K562 (cell line): ENCODE measurements at regions not wholly inside any gene's neighbourhood (a gene's known extent, or its start where the extent isn't known, plus 50 kb on each side); places are given as distances from the start of the nearest gene placed in this dataset.
A peak's percentile ranks its signal among the peaks of the same experiment; 100 is the strongest.

Experiments
- ATAC-seq: fragments of 200-7000 bp; cut with Tn5 transposase; 3 replicates; pipeline ENCODE4 v1.9.1; 2020; ENCODE audit warnings: moderate library complexity
- BruUV-seq: library from RNA; stranded (reverse); fragments of 400-500 nt; replicated peaks from 2 replicates; lab custom pipeline; 2021; lab: Mats Ljungman, UMichigan
- CTCF ChIA-PET: fragments of 300-600 bp; formaldehyde crosslinking; extraction: SDS; loops from one replicate; lab custom pipeline; 2021; ENCODE audit warnings: low intra/inter-chr PET ratio; lab: Yijun Ruan, JAX
- POLR2A ChIA-PET: fragments of 300-600, 350-650 bp; sonication (Branson Sonifier 250); formaldehyde crosslinking; extraction: SDS; loops from one replicate; lab custom pipeline; 2021; ENCODE audit warnings: antibody characterized with exemption, inconsistent platforms; lab: Yijun Ruan, JAX
- DNase-seq, 4 experiments: peaks; one replicate each; pipeline versions ENCODE4 v3.0.0 to v3.0.0-alpha.2; 2011 to 2018; ENCODE audit warnings: low spot score in 3 of 4, mixed read lengths in 3 of 4; ENCODE audit errors: extremely low read depth in 1 of 4
- FAIRE-seq: peaks from 2 replicates; lab custom pipeline; 2011; peaks lifted over from hg19 to GRCh38; lab: Jason Lieb, UNC
- H2AFZ ChIP-seq: 2 replicates; pipeline ENCODE4 v1.6.0; 2011; ENCODE audit warnings: low read depth, low read length, control low read depth, inconsistent platforms
- H3K27ac ChIP-seq: fragments of 200-600 bp; 3 replicates; pipeline ENCODE4 v1.8.0; 2011; ENCODE audit warnings: low read depth, mild to moderate bottlenecking, control low read depth, inconsistent platforms, low read length, moderate library complexity, mixed read lengths; ENCODE audit errors: extremely low read depth
- H3K27me3 ChIP-seq, 2 experiments: fragments of 300-600 bp in 1 of 2; 2 replicates in 1 of 2; 3 replicates in 1 of 2; pipeline versions ENCODE4 v1.6.0 to v1.8.0; 2011; ENCODE audit warnings: inconsistent platforms in 2 of 2, low read length in 2 of 2, mild to moderate bottlenecking in 1 of 2, mixed read lengths in 1 of 2, moderate library complexity in 1 of 2; ENCODE audit not compliant: control insufficient read depth in 2 of 2, insufficient read depth in 2 of 2
- H3K36me3 ChIP-seq: fragments of 300-600 bp; 3 replicates; pipeline ENCODE4 v1.8.0; 2011; ENCODE audit warnings: mild to moderate bottlenecking, low read length, inconsistent platforms; ENCODE audit not compliant: control insufficient read depth, insufficient read depth
- H3K4me1 ChIP-seq, 2 experiments: fragments of 200-600 bp in 1 of 2; replicated peaks in 1 of 2; 2 replicates in 1 of 2; 3 replicates in 1 of 2; pipeline versions ENCODE4 v1.5.1 to v1.8.0; 2011; ENCODE audit warnings: inconsistent platforms in 2 of 2, low read length in 2 of 2, mild to moderate bottlenecking in 1 of 2, mixed read lengths in 1 of 2, moderate library complexity in 1 of 2; ENCODE audit not compliant: control insufficient read depth in 2 of 2, insufficient read depth in 2 of 2
- H3K4me2 ChIP-seq: 2 replicates; pipeline ENCODE4 v1.6.1; 2011; ENCODE audit warnings: low read length, control low read depth, inconsistent platforms, mixed read lengths; ENCODE audit not compliant: insufficient read depth
- H3K4me3 ChIP-seq: fragments of 200-600 bp; sonication (generic), shearing (Covaris generic); 2 replicates; pipeline ENCODE4 v1.5.1; 2016; ENCODE audit warnings: control low read depth, inconsistent platforms
- H3K79me2 ChIP-seq: fragments of 200-600 bp; 3 replicates; pipeline ENCODE4 v1.8.0; 2011; ENCODE audit warnings: low read length, inconsistent platforms; ENCODE audit not compliant: control insufficient read depth, insufficient read depth
- H3K9ac ChIP-seq, 2 experiments: 2 replicates each; pipeline versions ENCODE4 v1.6.0 to v1.6.1; 2011; ENCODE audit warnings: low read depth in 2 of 2, low read length in 2 of 2, control low read depth in 1 of 2, inconsistent platforms in 1 of 2, mild to moderate bottlenecking in 1 of 2, mixed read lengths in 1 of 2; ENCODE audit not compliant: insufficient read depth in 1 of 2
- H3K9me1 ChIP-seq: one replicate; pipeline ENCODE4 v1.6.0; 2011; ENCODE audit warnings: inconsistent platforms, mild to moderate bottlenecking, low read length, moderate library complexity; ENCODE audit not compliant: control insufficient read depth, insufficient read depth
- H3K9me3 ChIP-seq: replicated peaks from 2 replicates; pipeline ENCODE4 v1.5.1; 2011; ENCODE audit warnings: low read depth, low read length, inconsistent platforms; ENCODE audit not compliant: control insufficient read depth, insufficient read depth
- H4K20me1 ChIP-seq: replicated peaks from 2 replicates; pipeline ENCODE4 v1.6.1; 2011; ENCODE audit warnings: low read length, inconsistent platforms, mixed read lengths; ENCODE audit not compliant: control insufficient read depth, insufficient read depth
- BACH1 ChIP-seq: fragments of 200-800 bp; sonication (Bioruptor generic); IDR thresholded peaks from 2 replicates; pipeline ENCODE4 v1.6.1; 2016; ENCODE audit warnings: missing genetic modification characterization, missing compliant biosample characterization
- CTBP1 ChIP-seq: fragments of 450-650 bp; IDR thresholded peaks from 2 replicates; pipeline ENCODE4 v1.6.1; 2016; ENCODE audit warnings: borderline replicate concordance
- DPF2 ChIP-seq: fragments of 450-650 bp; IDR thresholded peaks from 2 replicates; pipeline ENCODE4 v1.6.1; 2016
- KLF1 ChIP-seq: fragments of 450-650 bp; IDR thresholded peaks from 2 replicates; pipeline ENCODE4 v1.6.1; 2016; ENCODE audit warnings: missing genetic modification characterization, missing compliant biosample characterization
- MCM5 ChIP-seq: fragments of 450-650 bp; IDR thresholded peaks from 2 replicates; pipeline ENCODE4 v1.6.1; 2016; ENCODE audit warnings: low read depth
- NCOA6 ChIP-seq: fragments of 450-650 bp; IDR thresholded peaks from 2 replicates; pipeline ENCODE4 v1.6.1; 2017; ENCODE audit warnings: mild to moderate bottlenecking
- PHB2 ChIP-seq: fragments of 450-650 bp; IDR thresholded peaks from 2 replicates; pipeline ENCODE4 v1.6.1; 2017; ENCODE audit warnings: low read depth
- POU5F1 ChIP-seq: fragments of 150-350 bp; IDR thresholded peaks from 2 replicates; pipeline ENCODE4 v1.6.1; 2014; ENCODE audit warnings: borderline replicate concordance, low read length, low read depth, mild to moderate bottlenecking; ENCODE audit not compliant: partially characterized antibody
- RAD21 ChIP-seq, 2 experiments: fragments of 250-450 bp in 1 of 2; fragments of 450-650 bp in 1 of 2; sonication (Bioruptor Pico) in 1 of 2; formaldehyde crosslinking in 1 of 2; IDR thresholded peaks in 1 of 2; conservative IDR thresholded peaks in 1 of 2; 2 replicates each; pipeline versions ENCODE4 v1.4.0 to v1.8.0; 2020 to 2022; ENCODE audit warnings: mild to moderate bottlenecking in 2 of 2, moderate library complexity in 1 of 2
- RFX7 ChIP-seq: fragments of 250-450 bp; sonication (Bioruptor Pico); IDR thresholded peaks from 2 replicates; pipeline ENCODE4 v1.5.1; 2021; ENCODE audit warnings: mild to moderate bottlenecking
- SMARCB1 ChIP-seq: IDR thresholded peaks from 2 replicates; pipeline ENCODE4 v1.6.1; 2011; ENCODE audit warnings: improper control_type of control experiment, low read depth; ENCODE audit not compliant: insufficient read length
- STAG1 ChIP-seq: sonication (generic); formaldehyde crosslinking; IDR thresholded peaks from 2 replicates; pipeline ENCODE4 v1.5.0; 2020; ENCODE audit warnings: missing genetic modification reagents, borderline replicate concordance
- ZBTB33 ChIP-seq: sonication (generic); formaldehyde crosslinking; IDR thresholded peaks from 2 replicates; pipeline ENCODE4 v1.8.1; 2023; ENCODE audit warnings: mild to moderate bottlenecking, missing genetic modification reagents
- ZFX ChIP-seq: sonication (generic); formaldehyde crosslinking; IDR thresholded peaks from 2 replicates; pipeline ENCODE4 v1.8.0; 2022; ENCODE audit warnings: mild to moderate bottlenecking, missing genetic modification reagents, moderate library complexity
- ZNF507 ChIP-seq: conservative IDR thresholded peaks from 2 replicates; pipeline ENCODE4 v1.6.1; 2017; ENCODE audit warnings: missing genetic modification characterization, missing compliant biosample characterization
- ZNF655 ChIP-seq: fragments of 250-450 bp; sonication (Bioruptor Pico); IDR thresholded peaks from 2 replicates; pipeline ENCODE4 v1.5.0; 2021
- WGBS: fragments of 100-300 bp; shearing (Covaris generic); methylation state at CpG from one replicate; pipeline ENCODE4 v1.1.6; 2016; ENCODE audit warnings: low coverage, mixed read lengths; ENCODE audit not compliant: insufficient coverage; ENCODE audit errors: missing lambda C conversion rate; 5-methylcytosine and 5-hydroxymethylcytosine counted together
- in situ Hi-C: fragments of 300-500 bp; cut with MboI; formaldehyde crosslinking; loops from 4 replicates; pipeline ENCODE4 v1.15.0; 2018; ENCODE audit warnings: inconsistent platforms, mixed read lengths
- intact Hi-C: fragments of 100-400 bp; cut with micrococcal nuclease; formaldehyde crosslinking; loops from 2 replicates; pipeline ENCODE4 v1.14.2; 2022
- TF ChIP-seq, protein P1 (sequence below): IDR thresholded peaks from 2 replicates; pipeline ENCODE4 v1.6.1; 2014; ENCODE audit warnings: antibody characterized with exemption
- TF ChIP-seq, protein P2 (sequence below): sonication (generic); formaldehyde crosslinking; IDR thresholded peaks from 2 replicates; pipeline ENCODE4 v1.8.0; 2022; ENCODE audit warnings: missing genetic modification reagents, mild to moderate bottlenecking, moderate library complexity, borderline replicate concordance

DNA sequence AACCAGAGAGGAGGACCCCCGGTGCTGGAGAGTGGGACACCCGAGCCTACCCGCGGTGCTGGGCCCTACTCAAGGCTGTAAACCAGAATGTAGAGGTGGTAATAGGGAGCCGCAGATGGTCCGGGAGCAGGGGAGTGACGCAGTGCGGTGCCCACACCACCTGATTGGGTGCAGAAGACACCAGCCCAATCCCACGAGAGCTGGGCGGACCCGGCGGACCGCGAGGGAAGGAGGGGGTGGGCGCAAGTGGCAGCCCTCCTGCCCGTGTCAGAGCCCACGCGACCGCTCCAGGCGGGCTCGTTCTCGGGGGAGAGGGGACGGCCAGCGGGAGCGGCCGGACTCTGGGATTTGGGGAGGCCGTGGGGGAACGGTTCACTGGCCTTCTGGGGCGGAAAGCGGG is 71.2 kb downstream of the C9orf50 start (continued):
- TF ChIP-seq, protein P1, sequence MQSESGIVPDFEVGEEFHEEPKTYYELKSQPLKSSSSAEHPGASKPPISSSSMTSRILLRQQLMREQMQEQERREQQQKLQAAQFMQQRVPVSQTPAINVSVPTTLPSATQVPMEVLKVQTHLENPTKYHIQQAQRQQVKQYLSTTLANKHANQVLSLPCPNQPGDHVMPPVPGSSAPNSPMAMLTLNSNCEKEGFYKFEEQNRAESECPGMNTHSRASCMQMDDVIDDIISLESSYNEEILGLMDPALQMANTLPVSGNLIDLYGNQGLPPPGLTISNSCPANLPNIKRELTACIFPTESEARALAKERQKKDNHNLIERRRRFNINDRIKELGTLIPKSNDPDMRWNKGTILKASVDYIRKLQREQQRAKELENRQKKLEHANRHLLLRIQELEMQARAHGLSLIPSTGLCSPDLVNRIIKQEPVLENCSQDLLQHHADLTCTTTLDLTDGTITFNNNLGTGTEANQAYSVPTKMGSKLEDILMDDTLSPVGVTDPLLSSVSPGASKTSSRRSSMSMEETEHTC = no peak
- TF ChIP-seq DPF2 = no peak
- TF ChIP-seq NCOA6 = no peak
- no peak for TF ChIP-seq ZFX
- TF ChIP-seq MCM5 = no peak
- TF ChIP-seq KLF1 (tag) = no peak
- TF ChIP-seq ZBTB33 (CRISPR knock-in tag) = no peak
- TF ChIP-seq, all 486 proteins: peak for 0

GRCh38 chr9:129549139-129549538 is 71.8 kb downstream of the C9orf50 start:
- no peak overlapping the region for H3K27ac ChIP-seq
- WGBS = 42% methylated on average over 7 of the region's 7 CpGs
- no peaks in the 10 kb centered on the region for H3K9me3 ChIP-seq
- no peak; the same call in 2 of the 3 replicates for ATAC-seq
- ChIA-PET CTCF (no interaction called here), POLR2A (interaction anchor here (0.9 kb wide), 1 partner anchor 12 kb away, joined by 4 read pairs; no protein-coding TSS in a partner anchor)
- no peak overlapping the region for H3K4me3 ChIP-seq
- intact Hi-C loops (no loop called here), in situ Hi-C loops (no loop called here)
- H3K36me3 ChIP-seq = no peaks in the 10 kb centered on the region
- peaks cover 11 to 44% of the 10 kb centered on the region in 2 experiments; a peak in 3 of 5 replicates for H3K27me3 ChIP-seq
- no peak overlapping the region for H3K9ac ChIP-seq
- no peak overlapping the region for H3K4me2 ChIP-seq
- no peak for FAIRE-seq
- DNase-seq = no peak
- H2AFZ ChIP-seq = no peak overlapping the region; the same call in 1 of the 2 replicates
- no peaks in the 10 kb centered on the region for H3K9me1 ChIP-seq
- H4K20me1 ChIP-seq = no peaks in the 10 kb centered on the region
- H3K79me2 ChIP-seq = no peaks in the 10 kb centered on the region
- no TSS peak for BruUV-seq
- H3K4me1 ChIP-seq = peaks cover 0 to 14% of the 10 kb centered on the region in 2 experiments; a peak in 2 of 5 replicates
- TF ChIP-seq RAD21 (CRISPR knock-in tag; conservative IDR thresholded peaks at IDR 0.05 in 1 of 2, IDR thresholded peaks at IDR 0.05 in 1 of 2) (peak in 1 of 2 experiments; percentile 17; a peak in 1 of 4 replicates), STAG1 (CRISPR knock-in tag) (no peak), PHB2 (no peak), POU5F1 (no peak), SMARCB1 (no peak), BACH1 (tag) (no peak), ZNF507 (tag) (no peak), RFX7 (CRISPR knock-in tag) (no peak), CTBP1 (no peak), ZNF655 (CRISPR knock-in tag) (no peak)
- TF ChIP-seq, protein P2, sequence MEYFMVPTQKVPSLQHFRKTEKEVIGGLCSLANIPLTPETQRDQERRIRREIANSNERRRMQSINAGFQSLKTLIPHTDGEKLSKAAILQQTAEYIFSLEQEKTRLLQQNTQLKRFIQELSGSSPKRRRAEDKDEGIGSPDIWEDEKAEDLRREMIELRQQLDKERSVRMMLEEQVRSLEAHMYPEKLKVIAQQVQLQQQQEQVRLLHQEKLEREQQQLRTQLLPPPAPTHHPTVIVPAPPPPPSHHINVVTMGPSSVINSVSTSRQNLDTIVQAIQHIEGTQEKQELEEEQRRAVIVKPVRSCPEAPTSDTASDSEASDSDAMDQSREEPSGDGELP (CRISPR knock-in tag) = 0 out of 2 replicates have a peak, but pooled peaks have one; percentile 25
